Left cardiac atrium (tissue), 4 donors: ENCODE measurements at regions not wholly inside any gene's neighbourhood (a gene's known extent, or its start where the extent isn't known, plus 50 kb on each side); places are given as distances from the start of the nearest gene placed in this dataset.
"Not testable (repeated sequence)": the region's sequence is repeated elsewhere in the genome, so short reads cannot be mapped to it uniquely, and the experiment has no call there.

ENCODE experiments used
- ATAC-seq, 2 donors: fragments of 200-7000 bp; cut with Tn5 transposase; one replicate each; pipeline ENCODE4 v1.9.1; 2020; ENCODE audit warnings: mild to moderate bottlenecking in 2 of 2, moderate library complexity in 2 of 2
- DNase-seq: peaks from one replicate; pipeline ENCODE4 v3.0.0-alpha.2; 2020
- intact Hi-C, 2 donors: fragments of 100-400 bp; cut with DNase I; formaldehyde crosslinking; loops; one replicate each; pipeline versions ENCODE4 v1.14.1 to v1.15.1; 2022 to 2023
- donor health status: DM: no; HTN: yes; CAD: no.
- donor health status: DM: no; HTN: yes; CAD: no; lungs with severe emphysema.
- donor health status: DM: yes; HTN: yes; CAD: no.
- donor health status: Dilated cardiomyopathy.

DNA sequence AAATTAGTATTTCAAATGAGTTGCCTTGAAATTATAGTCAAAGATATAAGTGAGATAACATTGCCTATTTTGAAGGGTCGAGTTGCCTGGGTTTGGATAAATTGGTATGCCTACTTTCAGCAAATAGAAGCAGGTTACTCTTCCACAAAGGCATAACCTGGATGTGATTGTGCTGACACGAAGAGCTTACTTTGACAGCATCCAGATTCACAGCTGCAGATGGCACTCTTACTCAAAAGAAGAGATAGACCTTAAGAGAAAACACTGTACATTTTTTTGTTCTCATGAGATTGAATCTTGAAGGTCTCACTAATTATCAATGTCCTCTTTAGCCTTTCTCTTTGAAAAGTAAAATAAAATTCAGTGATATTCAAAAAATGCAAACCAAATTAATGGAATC is 1338.7 kb downstream of the REEP3 start:
- ATAC-seq (no peak), DNase-seq (no peak)
- intact Hi-C loops: no loop called here

DNA sequence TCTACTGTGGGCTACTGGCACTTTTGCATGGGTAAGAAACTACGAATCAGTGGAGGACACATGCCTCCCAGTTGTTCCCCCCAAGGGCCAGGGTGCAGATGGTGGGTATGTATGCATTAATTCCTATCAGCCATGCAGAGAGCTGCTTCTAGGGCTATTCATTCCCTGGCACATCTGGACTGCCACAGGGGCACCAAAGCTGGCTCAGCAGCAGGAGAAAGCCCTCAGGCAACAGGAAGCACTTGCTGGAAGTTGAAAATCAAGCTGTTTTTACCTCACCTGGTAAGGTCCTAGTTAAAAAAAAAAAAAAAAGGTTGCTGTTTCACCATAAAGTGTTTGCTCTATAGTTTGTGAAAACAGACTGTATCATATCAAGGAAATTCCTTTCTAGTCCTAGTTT is 1342.6 kb downstream of the REEP3 start:
- intact Hi-C loops: no loop called here
- ATAC-seq: no peak
- DNase-seq: no peak

DNA sequence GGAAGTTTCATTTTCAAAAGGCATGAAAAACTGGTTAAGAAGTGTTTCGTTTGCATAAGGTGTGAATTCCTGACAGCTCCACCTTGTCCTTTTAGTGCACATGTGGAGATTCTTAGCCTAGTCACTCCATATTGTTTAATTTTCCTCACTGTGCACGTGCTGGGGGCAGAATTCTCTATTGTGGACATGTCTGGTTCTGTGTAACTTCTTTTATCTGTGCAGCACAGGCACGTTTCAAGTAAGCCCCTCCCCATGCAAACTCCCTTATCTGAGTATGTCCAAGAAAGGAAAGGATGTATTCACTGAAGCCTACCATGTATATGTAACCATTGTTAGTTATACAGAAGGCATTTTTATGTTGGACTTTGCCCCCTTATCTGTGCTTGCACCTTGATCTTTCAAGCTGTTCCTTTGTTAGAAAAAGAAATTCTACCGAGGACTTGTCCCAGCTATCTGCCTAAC is 1346.3 kb downstream of the REEP3 start:
- no peak for ATAC-seq
- intact Hi-C loops: no loop called here

DNA sequence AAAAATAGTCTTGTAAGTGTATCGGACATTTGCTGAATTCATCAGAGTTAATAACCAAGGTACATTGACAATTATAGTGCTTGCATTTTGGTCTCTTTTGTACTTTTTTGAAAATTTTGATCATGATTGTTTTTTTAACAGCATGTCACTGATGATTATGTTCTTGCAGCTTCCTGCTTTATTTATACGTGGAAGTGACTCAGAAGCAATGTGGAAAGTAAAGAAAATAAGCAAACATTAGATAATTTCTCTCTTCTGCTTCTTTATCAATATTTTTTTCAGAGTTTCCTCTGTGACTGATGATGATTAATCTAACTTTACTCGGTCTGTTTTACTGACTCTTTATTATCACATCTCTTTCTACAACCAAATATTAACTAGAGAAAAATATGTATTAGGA is 1351.9 kb downstream of the REEP3 start:
- DNase-seq (no peak), ATAC-seq (no peak)
- intact Hi-C loops: no loop called here

More for the DNA sequence above, 1346.3 kb downstream of the REEP3 start:
- no peak for DNase-seq

DNA sequence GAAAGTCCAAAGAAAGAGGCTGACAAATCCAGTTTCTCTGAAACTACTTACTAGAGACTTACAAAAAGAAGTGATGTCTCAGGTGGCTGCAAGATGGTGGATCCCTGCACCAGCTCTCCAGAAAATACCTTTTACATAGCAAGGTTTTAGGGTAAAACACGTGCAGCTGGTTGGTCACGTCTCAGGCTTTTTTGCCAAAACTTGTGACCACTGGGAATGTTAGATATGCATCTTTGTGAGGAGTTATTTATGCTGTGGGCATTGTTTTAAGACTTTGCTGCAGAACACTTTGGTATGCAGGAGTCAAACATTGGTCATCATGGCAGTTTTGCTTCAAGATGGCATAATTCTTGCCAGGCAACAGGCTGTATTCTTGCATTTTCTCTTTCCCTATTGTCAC is 1352.8 kb downstream of the REEP3 start:
- intact Hi-C loops: no loop called here
- ATAC-seq (no peak), DNase-seq (no peak)

DNA sequence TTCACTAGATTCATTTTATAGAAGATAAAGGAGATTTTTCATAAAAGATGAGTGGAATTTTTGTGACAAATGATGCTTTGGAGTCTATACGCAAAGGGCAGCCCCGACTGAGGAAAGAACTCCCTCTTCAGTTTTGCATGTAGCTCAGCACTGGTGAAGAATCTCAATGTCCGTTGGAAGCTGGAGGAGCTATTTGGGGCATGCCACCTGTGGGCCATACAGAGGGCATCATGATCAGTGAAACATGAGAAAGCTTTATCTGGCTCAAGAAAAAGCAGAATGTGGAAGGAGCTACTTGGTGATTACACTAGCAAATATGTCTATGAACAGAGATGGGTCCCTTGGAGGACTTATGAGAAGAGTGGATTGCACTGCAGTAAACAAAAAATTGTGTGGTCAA is 1359.3 kb downstream of the REEP3 start:
- intact Hi-C loops: no loop called here
- ATAC-seq (no peak), DNase-seq (no peak)

DNA sequence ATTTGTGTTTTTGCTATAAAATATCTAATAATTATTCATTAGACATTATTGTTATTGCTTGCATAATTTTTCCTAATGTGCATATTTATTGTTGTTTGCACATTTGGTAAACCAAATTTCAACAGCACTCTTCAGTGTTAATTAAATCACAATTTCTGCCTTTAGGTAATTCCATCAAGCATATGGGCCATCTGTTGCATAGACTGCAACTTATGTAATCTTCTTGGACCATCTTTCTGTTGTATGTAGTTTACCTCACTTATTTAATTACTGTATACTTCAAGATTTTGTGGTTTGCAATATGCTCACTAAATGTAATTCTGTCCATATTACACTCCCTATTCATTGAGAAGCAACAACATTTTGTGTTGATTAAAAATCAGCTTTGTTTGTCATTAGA is 1360.1 kb downstream of the REEP3 start:
- ATAC-seq (no peak), DNase-seq (no peak)
- intact Hi-C loops: no loop called here

DNA sequence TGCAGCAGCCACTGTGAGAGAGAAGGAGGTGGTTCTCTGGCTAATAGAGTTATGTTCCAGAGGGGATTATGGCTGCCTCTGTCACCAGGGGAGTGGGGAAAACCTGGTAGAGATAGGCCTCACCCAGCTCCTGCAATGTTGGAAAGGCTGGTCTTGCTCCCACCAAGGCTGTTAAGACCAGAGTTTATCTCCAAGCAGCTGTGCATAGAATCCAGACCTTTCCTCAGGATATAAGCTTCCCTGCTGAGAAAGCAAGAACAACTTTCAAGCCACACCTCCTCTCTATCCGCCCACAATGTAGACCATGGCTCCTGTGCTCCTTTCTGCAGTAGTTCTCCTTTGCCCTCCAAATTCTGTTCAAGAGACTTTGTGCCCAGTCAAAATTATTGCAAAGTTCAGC is 1375.4 kb downstream of the REEP3 start:
- intact Hi-C loops: no loop called here
- DNase-seq (no peak), ATAC-seq (no peak)

DNA sequence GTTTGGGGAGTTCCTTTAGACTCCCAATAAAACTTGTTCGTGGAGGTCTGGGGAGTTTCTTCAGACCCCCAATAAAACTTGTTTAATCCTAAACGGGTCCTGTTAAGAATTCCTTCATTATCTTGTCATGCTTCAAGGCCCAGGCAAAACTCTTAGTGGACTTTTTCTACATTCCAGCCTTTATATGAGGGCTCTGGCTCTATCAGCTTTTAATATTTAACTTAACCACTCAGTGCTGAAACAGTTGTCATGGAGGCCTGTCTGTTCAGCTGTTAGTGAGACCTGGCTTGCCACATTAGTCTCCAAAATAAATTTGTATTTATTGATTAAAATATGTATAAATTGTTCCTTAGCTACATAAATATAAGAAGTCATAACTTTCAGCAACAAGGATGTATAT is 1385.1 kb downstream of the REEP3 start:
- ATAC-seq, intact Hi-C loops, DNase-seq: not testable (repeated sequence)

DNA sequence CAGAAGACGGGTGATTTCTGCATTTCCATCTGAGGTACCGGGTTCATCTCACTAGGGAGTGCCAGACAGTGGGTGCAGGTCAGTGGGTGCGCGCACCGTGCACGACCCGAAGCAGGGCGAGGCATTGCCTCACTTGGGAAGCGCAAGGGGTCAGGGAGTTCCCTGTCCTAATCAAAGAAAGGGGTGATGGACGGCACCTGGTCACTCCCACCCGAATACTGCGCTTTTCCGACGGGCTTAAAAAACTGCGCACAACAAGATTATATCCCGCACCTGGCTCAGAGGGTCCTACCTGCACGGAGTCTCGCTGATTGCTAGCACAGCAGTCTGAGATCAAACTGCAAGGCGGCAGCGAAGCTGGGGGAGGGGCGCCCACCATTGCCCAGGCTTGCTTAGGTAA is 1403.1 kb downstream of the REEP3 start:
- DNase-seq, ATAC-seq, intact Hi-C loops: not testable (repeated sequence)

DNA sequence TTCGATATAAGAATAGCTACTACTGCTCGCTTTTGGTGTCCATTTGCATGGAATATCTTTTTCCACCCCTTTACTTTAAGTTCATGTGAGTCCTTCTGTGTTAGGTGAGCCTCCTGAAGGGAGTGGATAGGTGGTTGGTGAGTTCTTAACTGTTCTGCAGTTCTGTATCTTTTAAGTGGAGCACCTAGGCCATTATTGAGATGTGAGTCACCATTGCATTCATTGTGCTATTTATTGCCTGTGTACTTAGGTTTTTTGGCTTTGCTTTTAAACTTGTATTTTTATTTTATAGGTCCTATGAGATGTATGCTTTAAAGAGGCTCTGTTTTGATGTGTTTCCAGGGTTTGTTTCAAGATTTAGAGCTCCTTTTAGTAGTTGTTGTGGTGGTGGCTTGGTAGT is 1430.8 kb downstream of the REEP3 start:
- ATAC-seq (no peak), DNase-seq (no peak)
- intact Hi-C loops: no loop called here

DNA sequence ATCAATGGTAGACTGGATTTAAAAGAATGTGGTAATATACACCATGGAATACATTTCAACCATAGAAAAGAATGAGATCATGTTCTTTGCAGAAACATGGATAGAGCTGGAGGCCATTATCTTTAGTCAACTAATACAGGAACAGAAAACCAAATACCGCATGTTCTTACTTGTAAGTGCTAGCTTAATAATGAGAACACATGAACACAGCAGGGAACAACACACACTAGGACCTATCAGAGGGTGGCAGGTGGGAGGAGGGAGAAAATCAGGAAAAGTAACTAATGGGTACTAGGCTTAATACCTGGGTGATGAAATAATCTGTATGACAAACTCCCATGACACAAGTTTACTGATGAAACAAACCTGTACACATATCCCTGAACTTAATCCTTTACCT is 1435.2 kb downstream of the REEP3 start:
- intact Hi-C loops: no loop called here
- DNase-seq (no peak), ATAC-seq (no peak)

DNA sequence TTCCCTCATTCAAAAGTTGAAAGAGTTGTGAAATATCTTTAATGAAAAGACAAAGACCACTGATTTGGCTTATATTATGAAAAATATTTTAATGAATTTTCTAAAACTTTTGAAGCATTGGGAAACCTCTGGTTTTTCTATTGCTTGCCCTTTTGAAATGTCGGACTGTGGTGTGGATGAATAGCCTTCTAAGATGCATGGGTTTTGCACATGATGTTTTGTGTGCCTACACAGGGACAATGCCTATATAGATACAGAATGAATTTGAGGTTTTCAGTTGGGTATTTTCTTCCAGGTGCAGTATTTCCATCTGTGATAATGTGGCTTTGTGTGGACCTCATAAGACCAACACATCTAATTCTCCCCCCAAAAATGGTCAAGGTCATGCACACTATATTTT is 1437.9 kb downstream of the REEP3 start:
- intact Hi-C loops: no loop called here
- ATAC-seq (no peak), DNase-seq (no peak)

DNA sequence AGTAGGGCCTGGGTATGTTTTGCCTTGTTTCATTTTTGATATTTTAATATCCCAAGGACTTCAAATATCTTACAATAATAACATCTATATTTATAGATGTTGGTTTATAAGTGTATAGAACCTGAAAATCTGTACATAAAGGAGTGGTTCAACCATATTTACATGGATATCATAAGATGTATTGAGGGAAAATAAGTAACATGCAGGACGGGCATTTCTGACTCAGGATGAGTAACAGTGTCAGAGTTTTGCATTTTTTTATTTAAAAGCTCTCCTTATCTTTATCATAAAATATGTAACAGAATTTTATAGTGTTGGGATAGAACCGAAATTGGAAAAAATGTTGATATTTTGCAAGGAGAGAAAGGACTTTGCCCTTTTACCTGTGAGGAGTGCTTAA is 1438.7 kb downstream of the REEP3 start:
- intact Hi-C loops: no loop called here
- DNase-seq (no peak), ATAC-seq (no peak)

DNA sequence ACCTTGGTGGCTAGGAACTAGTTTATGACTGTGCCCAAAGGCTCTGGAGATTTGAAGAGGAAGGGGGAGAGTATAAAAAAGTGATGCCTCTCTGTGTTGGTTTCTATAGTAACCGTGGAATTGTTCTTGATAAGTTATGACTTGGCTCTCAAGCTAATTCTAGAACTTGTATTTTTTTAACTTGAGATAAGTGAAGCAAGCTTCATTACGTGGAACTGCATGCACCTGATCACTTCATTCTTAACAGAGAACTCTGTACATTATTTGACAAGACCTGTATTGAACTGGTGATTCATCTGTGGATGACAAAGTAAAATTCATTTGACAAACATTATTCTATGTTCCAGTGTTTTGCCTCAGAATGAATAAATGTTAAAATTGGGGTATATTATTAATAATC is 1452.2 kb downstream of the REEP3 start:
- DNase-seq: no peak
- ATAC-seq: no peak
- intact Hi-C loops: no loop called here

DNA sequence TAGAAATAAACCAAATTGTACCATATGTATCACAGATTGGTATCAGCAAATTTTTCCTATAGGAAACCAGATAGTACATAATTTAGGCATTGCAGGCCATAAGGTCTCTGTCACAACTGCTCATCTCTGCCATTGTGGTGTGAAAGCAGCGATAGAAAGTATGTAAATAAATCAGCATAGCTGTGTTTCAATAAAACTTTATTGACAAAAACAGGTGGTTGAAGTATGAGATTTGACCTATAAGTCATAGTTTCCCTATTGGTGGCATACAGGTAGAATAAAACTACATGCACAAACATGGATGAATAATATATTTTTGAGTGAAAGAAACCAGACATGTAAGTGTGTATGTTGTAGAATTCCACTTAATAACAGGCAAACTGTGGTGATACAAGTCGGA is 1454.9 kb downstream of the REEP3 start:
- no peak for ATAC-seq
- no peak for DNase-seq
- intact Hi-C loops: no loop called here

DNA sequence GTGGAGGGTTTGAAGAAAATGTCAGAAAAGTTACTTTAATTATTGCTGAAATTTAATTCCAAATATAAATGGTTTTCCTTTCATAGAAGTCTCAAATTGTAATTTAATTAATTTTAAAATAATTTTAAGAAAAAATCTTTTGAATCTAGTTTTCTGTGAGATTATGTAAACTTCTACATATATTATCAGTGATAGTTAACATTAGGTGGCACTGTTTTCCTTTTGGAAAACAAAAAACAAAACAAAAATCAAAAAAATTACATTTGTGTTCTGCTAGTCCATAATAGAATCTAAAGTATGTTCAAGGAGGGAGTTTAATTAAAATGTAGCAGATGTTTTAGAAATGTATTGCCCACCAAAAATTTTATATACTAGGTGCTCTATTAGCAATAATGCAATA is 1456.7 kb downstream of the REEP3 start:
- DNase-seq: no peak
- intact Hi-C loops: no loop called here
- no peak for ATAC-seq

DNA sequence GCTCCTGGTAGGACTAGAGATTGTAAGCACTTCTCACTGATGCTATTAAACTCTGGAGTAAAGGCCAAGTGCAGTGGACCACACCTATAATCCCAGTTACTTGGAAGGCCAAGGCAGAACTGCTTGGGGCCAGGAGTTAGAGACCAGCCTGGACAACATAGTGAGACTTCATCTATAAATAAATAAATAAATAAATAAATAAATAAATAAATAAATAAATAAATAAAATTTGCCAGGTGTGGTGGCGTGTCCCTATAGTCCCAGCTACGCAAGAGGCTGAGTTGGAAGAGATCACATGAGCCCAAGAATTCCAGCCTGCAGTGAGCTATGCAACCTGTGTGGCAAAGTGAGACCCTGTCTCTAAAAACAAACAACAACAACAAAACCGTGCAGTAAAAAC is 1475.7 kb downstream of the REEP3 start:
- intact Hi-C loops: no loop called here
- DNase-seq (no peak), ATAC-seq (no peak)

DNA sequence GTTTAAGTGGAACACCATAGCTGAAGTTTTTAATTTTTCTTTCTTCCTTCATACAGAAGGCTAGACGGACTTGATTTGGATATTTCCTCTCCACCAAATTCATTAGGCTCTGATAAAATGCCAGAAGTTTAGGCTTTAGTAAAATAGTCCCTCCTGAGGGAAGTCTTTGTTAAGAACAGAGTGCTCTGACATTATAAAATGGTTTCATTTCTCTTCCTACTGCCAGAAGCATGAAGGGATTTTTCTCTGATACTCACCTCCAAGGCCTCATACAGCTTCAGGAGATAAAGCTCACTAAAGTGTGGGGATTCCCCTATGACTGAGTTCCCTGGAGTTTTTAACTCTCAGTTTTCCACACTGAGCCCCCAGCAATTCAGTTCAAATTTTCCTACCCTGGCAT is 1489.6 kb downstream of the REEP3 start:
- intact Hi-C loops: no loop called here
- DNase-seq: no peak
- no peak for ATAC-seq

DNA sequence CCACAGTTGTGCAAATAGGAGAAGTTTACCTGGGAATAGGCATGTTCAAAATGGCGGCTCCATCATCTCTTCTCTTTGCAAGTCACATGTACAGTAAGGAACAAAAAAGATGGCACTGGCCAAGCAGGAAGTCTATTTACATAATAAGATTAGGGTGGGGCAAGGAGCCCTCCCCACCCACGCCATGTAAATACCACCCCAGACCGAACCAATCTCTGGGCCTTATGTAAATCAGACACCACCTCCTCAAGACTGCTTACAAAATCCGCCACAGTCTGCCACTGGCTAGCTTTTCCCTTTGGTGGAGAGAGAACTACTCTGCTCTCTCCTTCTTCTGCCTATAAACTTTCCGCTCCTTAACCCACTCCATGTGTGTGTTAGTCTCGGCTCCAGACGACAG is 1496.3 kb downstream of the REEP3 start:
- intact Hi-C loops: no loop called here
- ATAC-seq (no peak), DNase-seq (no peak)

DNA sequence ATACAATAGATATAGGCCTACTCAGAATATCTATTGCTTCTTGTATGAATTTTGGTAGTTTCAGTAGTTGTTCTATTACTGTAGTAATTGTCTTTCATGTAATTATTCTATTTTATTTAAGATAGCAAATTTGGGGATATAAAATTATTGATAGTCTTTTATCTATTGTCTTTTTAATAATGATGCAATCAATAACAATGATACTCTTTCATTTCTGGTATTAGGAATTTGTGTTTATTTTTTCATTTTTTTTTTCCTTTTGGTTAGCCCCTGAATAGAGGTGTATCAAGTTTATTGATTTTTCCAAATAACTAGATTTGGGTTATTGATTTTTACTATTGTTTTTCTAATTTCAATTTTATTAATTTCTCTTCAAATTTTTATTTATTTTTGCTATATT is 1503.7 kb downstream of the REEP3 start:
- no peak for DNase-seq
- intact Hi-C loops: no loop called here
- ATAC-seq: no peak

DNA sequence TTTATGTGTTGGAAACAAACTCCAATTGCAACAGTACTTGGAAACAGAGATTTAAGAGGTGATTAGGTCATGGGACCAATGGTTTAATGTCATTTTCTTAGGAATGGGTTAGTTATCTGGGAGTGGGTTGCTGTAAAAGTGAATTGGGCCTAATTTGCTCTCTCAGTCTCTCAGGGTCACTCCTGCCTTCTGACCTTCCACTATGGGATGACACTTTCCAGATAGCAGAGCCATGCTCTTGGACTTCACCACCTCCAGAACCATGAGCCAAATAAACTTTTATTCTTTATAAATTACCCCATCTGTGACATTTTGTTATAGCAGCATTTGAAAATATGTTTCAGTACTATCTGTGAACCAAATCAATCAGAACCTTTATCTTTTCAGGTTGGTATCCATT is 1509.1 kb downstream of the REEP3 start:
- ATAC-seq (no peak), DNase-seq (no peak)
- intact Hi-C loops: no loop called here
